Endodermal cell (in vitro differentiated cells): ENCODE measurements at regions not wholly inside any gene's neighbourhood (a gene's known extent, or its start where the extent isn't known, plus 50 kb on each side); places are given as distances from the start of the nearest gene placed in this dataset.

Source experiments
- DNase-seq: peaks from one replicate; pipeline ENCODE4 v3.0.0-alpha.2; 2017
- H3K27ac ChIP-seq: 2 replicates; pipeline ENCODE4 v1.5.1; 2013; ENCODE audit warnings: mild to moderate bottlenecking, low read depth, low read length, moderate library complexity
- H3K27me3 ChIP-seq: 2 replicates; pipeline ENCODE4 v1.6.1; 2013; ENCODE audit warnings: mild to moderate bottlenecking, low read length, moderate library complexity; ENCODE audit not compliant: insufficient read depth, control insufficient read depth, poor library complexity, severe bottlenecking
- H3K36me3 ChIP-seq: 2 replicates; pipeline ENCODE4 v1.7.0; 2013; ENCODE audit warnings: mild to moderate bottlenecking, low read length, moderate library complexity; ENCODE audit not compliant: control insufficient read depth, insufficient read depth
- H3K4me1 ChIP-seq: one replicate; pipeline ENCODE4 v1.7.0; 2013; ENCODE audit warnings: low read length; ENCODE audit not compliant: control insufficient read depth, insufficient read depth
- H3K4me3 ChIP-seq: 2 replicates; pipeline ENCODE4 v1.5.1; 2013; ENCODE audit warnings: mild to moderate bottlenecking, low read length, moderate library complexity
- H3K9ac ChIP-seq: 2 replicates; pipeline ENCODE4 v1.6.1; 2013; ENCODE audit warnings: mild to moderate bottlenecking, low read length, moderate library complexity; ENCODE audit not compliant: poor library complexity, severe bottlenecking; ENCODE audit errors: extremely low read depth
- H3K9me3 ChIP-seq: 2 replicates; pipeline ENCODE4 v1.6.1; 2013; ENCODE audit warnings: mild to moderate bottlenecking, low read length, moderate library complexity; ENCODE audit not compliant: control insufficient read depth
- H3K27ac Mint-ChIP-seq: 2 replicates; pipeline ENCODE4 v1.8.0; 2020; ENCODE audit warnings: mixed read lengths
- H3K27me3 Mint-ChIP-seq: 2 replicates; pipeline ENCODE4 v1.8.0; 2021; ENCODE audit warnings: mild to moderate bottlenecking, mixed read lengths; ENCODE audit not compliant: insufficient read depth
- H3K36me3 Mint-ChIP-seq: 2 replicates; pipeline ENCODE4 v1.8.0; 2020; ENCODE audit warnings: low read depth, mixed read lengths
- H3K4me1 Mint-ChIP-seq: 2 replicates; pipeline ENCODE4 v1.8.0; 2020; ENCODE audit warnings: mixed read lengths
- H3K4me3 Mint-ChIP-seq: 2 replicates; pipeline ENCODE4 v1.8.0; 2020; ENCODE audit warnings: mild to moderate bottlenecking, moderate library complexity, mixed read lengths
- H3K9me3 Mint-ChIP-seq: 2 replicates; pipeline ENCODE4 v1.8.0; 2020; ENCODE audit warnings: mild to moderate bottlenecking, mixed read lengths
- CTCF ChIP-seq: fragments of 200-600 bp; sonication (generic); conservative IDR thresholded peaks from 2 replicates; pipeline ENCODE4 v1.5.0; 2021; ENCODE audit warnings: antibody characterized with exemption, mild to moderate bottlenecking
- whole genome bisulfite sequencing, 2 experiments: methylation state at CpG; one replicate each; pipeline versions ENCODE4 v1.1.5 to v1.1.7; 2013; ENCODE audit warnings: missing lambda C conversion rate in 2 of 2, mixed read lengths in 1 of 2; ENCODE audit not compliant: insufficient coverage in 1 of 2, insufficient read length in 1 of 2; 5-methylcytosine and 5-hydroxymethylcytosine counted together

DNA sequence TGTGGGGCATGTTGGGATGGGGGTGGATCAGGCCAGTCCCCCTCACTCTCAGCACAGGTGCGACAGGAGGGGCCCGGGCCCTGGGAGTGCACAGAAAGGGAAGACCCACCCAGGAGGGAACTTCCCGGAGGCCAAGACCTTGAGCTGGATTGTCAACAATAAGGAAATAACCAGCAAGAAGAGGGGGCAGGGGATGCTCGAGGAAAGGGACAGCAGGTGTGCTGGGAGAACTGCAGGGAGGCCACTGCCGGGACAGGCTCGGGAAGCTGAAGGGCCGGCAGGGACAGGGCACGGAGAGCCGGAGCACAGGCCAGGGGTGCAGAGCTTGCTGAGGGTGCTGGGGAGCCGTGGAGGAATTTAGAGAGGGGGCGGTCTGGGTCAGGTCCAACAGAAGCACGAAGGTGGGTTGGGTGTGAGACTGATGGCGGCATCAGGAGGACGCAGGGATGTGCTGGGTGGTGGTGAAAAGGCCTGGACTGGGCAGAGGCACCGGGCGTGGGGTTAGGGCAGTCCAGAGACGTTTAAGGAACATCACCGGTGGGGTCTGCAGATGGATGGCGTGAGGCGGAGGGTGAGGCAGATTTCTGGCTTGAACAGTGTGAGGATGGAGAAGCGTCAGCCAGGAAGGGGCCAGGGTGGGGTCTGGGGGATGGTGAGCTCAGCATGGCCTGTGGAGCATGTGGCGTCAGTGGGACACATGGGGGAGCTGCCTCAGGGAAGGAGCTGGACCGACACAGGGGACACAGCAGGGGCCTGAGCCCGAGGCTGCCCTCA lies 54.8 kb downstream of the ADRA2C start:
- WGBS, 2 experiments: 86 to 91% methylated on average over 15 to 24 of the region's 24 CpGs
- no peak overlapping the region for H3K4me3 Mint-ChIP-seq
- no peak for DNase-seq

DNA sequence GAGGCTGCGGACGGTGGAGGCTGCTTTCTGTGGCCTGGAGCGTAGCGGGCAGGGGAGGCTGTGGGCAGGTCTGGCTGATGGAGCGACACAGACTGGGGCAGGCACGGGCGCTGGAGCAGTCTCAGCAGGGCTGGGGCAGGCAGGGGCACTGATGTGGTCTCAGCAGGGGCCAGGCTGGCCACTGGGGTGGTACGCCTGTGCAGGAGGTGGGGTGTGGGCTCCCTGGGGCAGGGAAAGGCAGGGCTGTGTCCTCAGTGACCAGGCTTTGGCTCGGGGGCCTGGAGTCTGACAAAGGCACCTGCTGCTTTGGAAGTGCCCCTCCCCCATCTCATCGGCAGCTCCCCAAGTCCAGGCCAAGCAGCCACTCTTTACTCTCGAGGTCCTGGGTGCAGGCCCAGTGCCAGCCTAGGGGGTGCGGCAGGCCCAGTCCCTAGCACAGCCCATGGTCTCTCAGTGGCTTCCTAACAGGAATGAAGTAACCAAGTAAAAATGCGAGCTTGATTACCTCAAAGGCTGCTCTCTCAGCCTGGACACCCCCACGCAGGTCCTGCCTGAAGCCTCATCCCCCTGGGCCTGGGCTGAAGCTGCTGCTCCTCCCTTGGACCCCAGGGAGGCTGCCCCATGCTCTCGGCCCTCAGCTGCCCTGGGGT lies 55.5 kb downstream of the ADRA2C start:
- Mint-ChIP-seq H3K4me3 (no peak overlapping the region), H3K27me3 (peaks cover 43% of the 10 kb centered on the region), H3K4me1 (peaks cover 20% of the 10 kb centered on the region), H3K9me3 (peaks cover 4% of the 10 kb centered on the region), H3K27ac (no peak overlapping the region), H3K36me3 (no peaks in the 10 kb centered on the region)
- no peak for TF ChIP-seq CTCF
- Histone ChIP-seq H3K9ac (no peak overlapping the region), H3K9me3 (no peaks in the 10 kb centered on the region), H3K27me3 (peaks cover 9% of the 10 kb centered on the region), H3K4me1 (peaks cover 5% of the 10 kb centered on the region), H3K27ac (no peak overlapping the region), H3K4me3 (no peak overlapping the region), H3K36me3 (no peaks in the 10 kb centered on the region)
- WGBS, 2 experiments: 80% methylated on average over 10 to 15 of the region's 15 CpGs
- DNase-seq: no peak

More for the DNA sequence above, 54.8 kb downstream of the ADRA2C start:
- Histone ChIP-seq H3K9me3 (no peaks in the 10 kb centered on the region), H3K9ac (no peak overlapping the region), H3K27ac (no peak overlapping the region), H3K36me3 (no peaks in the 10 kb centered on the region), H3K4me1 (peaks cover 5% of the 10 kb centered on the region), H3K27me3 (peaks cover 9% of the 10 kb centered on the region), H3K4me3 (no peak overlapping the region)
- H3K27ac Mint-ChIP-seq: no peak overlapping the region
- TF ChIP-seq CTCF: no peak
- no peaks in the 10 kb centered on the region for H3K36me3 Mint-ChIP-seq
- H3K27me3 Mint-ChIP-seq: peaks cover 44% of the 10 kb centered on the region
- H3K4me1 Mint-ChIP-seq: peaks cover 20% of the 10 kb centered on the region
- peaks cover 5% of the 10 kb centered on the region for H3K9me3 Mint-ChIP-seq

DNA sequence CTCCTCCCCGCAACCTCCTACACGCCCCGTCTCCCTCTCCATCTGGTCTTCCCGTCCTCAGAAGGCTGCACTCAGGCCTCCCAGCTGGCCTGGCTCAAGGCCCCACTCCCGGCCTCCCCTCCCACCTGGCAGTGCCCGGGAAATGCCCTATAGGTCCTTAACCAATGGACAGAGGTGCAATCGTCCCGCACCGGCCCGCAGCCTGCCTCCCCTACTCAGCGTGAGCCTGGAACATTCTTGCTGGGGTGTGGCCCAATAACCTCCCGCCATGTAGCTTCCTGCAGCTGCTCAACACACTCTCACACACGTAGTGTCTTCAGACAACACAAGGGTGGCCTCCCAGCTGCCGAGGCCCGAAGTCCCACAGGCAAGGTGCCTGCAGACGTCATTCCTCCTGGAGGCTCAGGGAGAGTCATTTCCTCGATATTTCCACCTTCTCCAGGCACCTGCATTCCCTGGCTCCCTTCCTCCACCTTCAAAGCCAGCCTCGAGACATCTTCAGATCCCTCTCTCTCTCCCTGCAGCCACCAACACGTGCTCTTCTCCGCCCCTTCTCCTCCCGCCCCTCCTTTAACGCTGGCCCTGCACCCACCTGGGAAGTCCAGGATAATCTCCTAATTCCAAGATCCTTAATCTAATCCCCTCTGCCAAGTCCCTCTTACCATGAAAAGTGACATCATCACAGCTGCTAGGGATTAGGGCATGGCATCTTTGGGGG lies 56.2 kb downstream of the ADRA2C start:
- no peak for TF ChIP-seq CTCF
- 64 to 75% methylated on average over 12 to 22 of the region's 22 CpGs for WGBS, 2 experiments
- Mint-ChIP-seq H3K9me3 (no peaks in the 10 kb centered on the region), H3K4me3 (no peak overlapping the region), H3K4me1 (peaks cover 20% of the 10 kb centered on the region), H3K36me3 (no peaks in the 10 kb centered on the region), H3K27me3 (peaks cover 42% of the 10 kb centered on the region), H3K27ac (no peak overlapping the region)
- Histone ChIP-seq H3K27ac (no peak overlapping the region), H3K36me3 (no peaks in the 10 kb centered on the region), H3K9ac (no peak overlapping the region), H3K4me3 (no peak overlapping the region), H3K4me1 (peaks cover 5% of the 10 kb centered on the region), H3K9me3 (no peaks in the 10 kb centered on the region), H3K27me3 (peaks cover 9% of the 10 kb centered on the region)
- no peak for DNase-seq
